Right lobe of liver (tissue), 6 donors: ENCODE measurements at regions not wholly inside any gene's neighbourhood (a gene's known extent, or its start where the extent isn't known, plus 50 kb on each side); places are given as distances from the start of the nearest gene placed in this dataset.

ENCODE experiments used
- ATAC-seq, 4 donors: fragments of 200-7000 bp; cut with Tn5 transposase; one replicate each; pipeline ENCODE4 v1.9.1; 2020; ENCODE audit warnings: mild to moderate bottlenecking in 4 of 4, moderate library complexity in 4 of 4
- DNase-seq, 3 donors: peaks; one replicate each; pipeline ENCODE4 v3.0.0-alpha.2; 2020
- H3K27ac ChIP-seq, 3 donors: fragments of 200-600 bp; one replicate each; pipeline ENCODE4 v1.8.0; 2022
- H3K27me3 ChIP-seq, 2 donors: fragments of 200-600 bp; one replicate each; pipeline ENCODE4 v1.8.0; 2022
- H3K36me3 ChIP-seq, 4 donors: fragments of 200-600 bp; sonication (generic) in 1 of 4; one replicate each; pipeline versions ENCODE4 v1.5.1 to v1.8.0; 2017 to 2022; ENCODE audit warnings: control low read depth in 1 of 4
- H3K4me1 ChIP-seq, 4 donors: fragments of 200-600 bp; sonication (generic) in 1 of 4; one replicate each; pipeline versions ENCODE4 v1.5.1 to v1.8.0; 2017 to 2022; ENCODE audit warnings: control low read depth in 1 of 4
- H3K4me3 ChIP-seq, 3 donors: fragments of 200-600 bp; one replicate each; pipeline ENCODE4 v1.8.0; 2022
- H3K9me3 ChIP-seq, 4 donors: fragments of 200-600 bp; sonication (generic) in 1 of 4; one replicate each; pipeline versions ENCODE4 v1.5.1 to v1.8.0; 2017 to 2022; ENCODE audit warnings: control low read depth in 1 of 4
- POLR2A ChIP-seq: fragments of 450-650 bp; IDR thresholded peaks from one replicate; pipeline ENCODE4 v1.6.1; 2017; ENCODE audit warnings: antibody characterized with exemption, mild to moderate bottlenecking
- WGBS: methylation state at CpG from one replicate; pipeline ENCODE4 v1.1.6; 2018; ENCODE audit warnings: low coverage, low lambda C conversion rate; ENCODE audit not compliant: insufficient coverage; ENCODE audit errors: missing lambda C conversion rate; 5-methylcytosine and 5-hydroxymethylcytosine counted together
- intact Hi-C, 2 donors: fragments of 100-400 bp; cut with DNase I; formaldehyde crosslinking; loops; one replicate each; pipeline versions ENCODE4 v1.11.2 to v1.14.1; 2022
- TF ChIP-seq, protein P1 (sequence below), 4 donors: fragments of 200-600 bp in 3 of 4; fragments of 450-650 bp in 1 of 4; IDR thresholded peaks; one replicate each; pipeline versions ENCODE4 v1.5.1 to v1.8.0; 2016 to 2022; ENCODE audit warnings: antibody characterized with exemption in 4 of 4, mild to moderate bottlenecking in 2 of 4
- donor health status: DM: no; HTN: yes; CAD: no.
- donor health status: DM: no; HTN: no; CAD: no.
- donor health status: DM: no; HTN: no; CAD: no.
- donor health status: DM: no; HTN: yes; CAD: no.
- donor health status: DM: no; HTN: yes; CAD: no.

DNA sequence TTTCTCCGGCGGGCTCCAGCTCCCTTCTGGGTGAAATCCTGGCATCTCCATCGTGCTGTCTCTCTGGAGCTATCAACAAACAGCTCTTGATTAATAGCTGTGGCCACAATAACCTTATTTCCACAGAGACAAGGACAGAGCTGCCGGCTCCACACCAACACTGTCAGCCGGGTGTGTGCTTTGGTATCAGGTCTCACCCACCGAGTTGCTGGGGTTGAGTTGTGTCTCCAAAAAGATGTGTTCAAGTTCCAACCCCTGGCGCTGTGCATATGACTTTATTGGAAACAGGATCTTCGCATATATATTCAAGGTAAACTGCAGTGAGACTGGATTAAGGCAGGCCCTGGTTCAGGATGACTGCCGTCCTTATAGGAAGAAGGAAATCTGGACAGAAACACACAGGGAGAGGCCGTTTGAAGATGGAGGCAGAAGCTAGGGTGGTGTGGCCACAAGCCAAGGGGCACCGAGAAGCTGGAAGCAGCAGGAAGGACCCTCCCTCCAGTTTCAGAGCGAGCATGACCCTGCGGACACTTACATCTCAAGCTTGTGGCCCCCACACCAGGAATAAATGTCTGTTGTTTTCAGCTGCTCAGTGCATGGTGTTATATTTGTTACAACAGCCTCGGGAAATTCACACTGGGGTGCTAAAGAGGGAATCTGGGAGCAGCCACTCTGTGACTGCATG is 88.4 kb upstream of the TMPRSS2 start:
- no peak for DNase-seq
- H3K9me3 ChIP-seq: no peaks in the 10 kb centered on the region
- WGBS: 79% methylated on average over 5 of the region's 14 CpGs

DNA sequence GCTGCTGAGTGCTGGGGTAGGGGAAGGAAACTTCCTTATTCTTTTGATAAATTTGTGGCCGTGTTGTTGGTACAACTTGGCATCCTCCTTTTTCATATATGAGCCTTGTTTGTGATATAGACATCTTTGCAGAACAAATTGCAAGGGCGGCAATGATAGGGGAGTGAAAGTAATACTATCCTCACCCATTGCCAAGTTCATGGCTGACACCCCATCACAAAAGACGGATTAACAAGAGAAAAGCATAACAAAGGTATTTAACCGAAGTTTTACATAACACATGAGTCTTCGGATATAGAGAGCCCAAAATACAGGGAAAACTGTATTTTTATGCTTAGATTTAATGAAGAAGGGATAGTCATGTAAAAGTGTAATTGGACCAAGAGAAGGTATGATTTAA is 86.3 kb upstream of the TMPRSS2 start:
- Histone ChIP-seq H3K27me3 (no peaks in the 10 kb centered on the region), H3K9me3 (no peaks in the 10 kb centered on the region), H3K27ac (no peak overlapping the region), H3K4me3 (no peak overlapping the region), H3K4me1 (peaks cover 0 to 7% (median 0%) of the 10 kb centered on the region in 4 donors), H3K36me3 (no peaks in the 10 kb centered on the region)
- no peak for DNase-seq
- intact Hi-C loops: no loop called here
- WGBS: 59% methylated on average over 5 of the region's 5 CpGs
- no peak for ATAC-seq
- no peak for TF ChIP-seq POLR2A
- TF ChIP-seq, protein P1, sequence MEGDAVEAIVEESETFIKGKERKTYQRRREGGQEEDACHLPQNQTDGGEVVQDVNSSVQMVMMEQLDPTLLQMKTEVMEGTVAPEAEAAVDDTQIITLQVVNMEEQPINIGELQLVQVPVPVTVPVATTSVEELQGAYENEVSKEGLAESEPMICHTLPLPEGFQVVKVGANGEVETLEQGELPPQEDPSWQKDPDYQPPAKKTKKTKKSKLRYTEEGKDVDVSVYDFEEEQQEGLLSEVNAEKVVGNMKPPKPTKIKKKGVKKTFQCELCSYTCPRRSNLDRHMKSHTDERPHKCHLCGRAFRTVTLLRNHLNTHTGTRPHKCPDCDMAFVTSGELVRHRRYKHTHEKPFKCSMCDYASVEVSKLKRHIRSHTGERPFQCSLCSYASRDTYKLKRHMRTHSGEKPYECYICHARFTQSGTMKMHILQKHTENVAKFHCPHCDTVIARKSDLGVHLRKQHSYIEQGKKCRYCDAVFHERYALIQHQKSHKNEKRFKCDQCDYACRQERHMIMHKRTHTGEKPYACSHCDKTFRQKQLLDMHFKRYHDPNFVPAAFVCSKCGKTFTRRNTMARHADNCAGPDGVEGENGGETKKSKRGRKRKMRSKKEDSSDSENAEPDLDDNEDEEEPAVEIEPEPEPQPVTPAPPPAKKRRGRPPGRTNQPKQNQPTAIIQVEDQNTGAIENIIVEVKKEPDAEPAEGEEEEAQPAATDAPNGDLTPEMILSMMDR (IDR thresholded peaks at IDR 0.05): no peak

More for the DNA sequence above, 88.4 kb upstream of the TMPRSS2 start:
- Histone ChIP-seq H3K4me1 (peaks cover 0 to 8% (median 0%) of the 10 kb centered on the region in 4 donors), H3K27ac (no peak overlapping the region), H3K36me3 (no peaks in the 10 kb centered on the region), H3K27me3 (no peaks in the 10 kb centered on the region), H3K4me3 (no peak overlapping the region)
- intact Hi-C loops: no loop called here
- no peak for ATAC-seq
- TF ChIP-seq, protein P1 (IDR thresholded peaks at IDR 0.05): no peak
- no peak for TF ChIP-seq POLR2A

DNA sequence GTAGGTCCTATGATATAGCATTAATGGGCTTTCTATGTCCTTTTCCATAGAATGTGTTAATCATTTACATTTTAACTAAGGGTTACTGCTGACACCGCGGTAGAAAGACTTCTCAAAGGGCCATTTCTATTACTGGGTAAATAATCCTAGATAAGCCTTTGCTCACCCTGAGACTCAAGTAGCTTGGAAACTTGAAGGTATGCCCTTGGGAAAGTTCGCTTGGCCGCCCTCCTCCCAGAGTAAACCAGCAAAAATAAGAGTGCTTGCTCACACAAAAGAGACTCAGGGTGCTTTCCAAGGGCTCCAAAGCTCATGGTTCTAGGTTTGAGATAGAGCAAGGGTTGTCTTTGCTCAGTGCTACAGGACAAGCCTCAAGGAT is 85.8 kb upstream of the TMPRSS2 start:
- DNase-seq: no peak
- Histone ChIP-seq H3K27ac (no peak overlapping the region), H3K4me1 (peaks cover 0 to 2% (median 0%) of the 10 kb centered on the region in 4 donors), H3K9me3 (no peaks in the 10 kb centered on the region), H3K36me3 (no peaks in the 10 kb centered on the region), H3K27me3 (no peaks in the 10 kb centered on the region), H3K4me3 (no peak overlapping the region)
- TF ChIP-seq, protein P1 (IDR thresholded peaks at IDR 0.05): no peak
- no peak for TF ChIP-seq POLR2A
- WGBS: 74% methylated on average over 4 of the region's 4 CpGs
- ATAC-seq: no peak
- intact Hi-C loops: no loop called here

DNA sequence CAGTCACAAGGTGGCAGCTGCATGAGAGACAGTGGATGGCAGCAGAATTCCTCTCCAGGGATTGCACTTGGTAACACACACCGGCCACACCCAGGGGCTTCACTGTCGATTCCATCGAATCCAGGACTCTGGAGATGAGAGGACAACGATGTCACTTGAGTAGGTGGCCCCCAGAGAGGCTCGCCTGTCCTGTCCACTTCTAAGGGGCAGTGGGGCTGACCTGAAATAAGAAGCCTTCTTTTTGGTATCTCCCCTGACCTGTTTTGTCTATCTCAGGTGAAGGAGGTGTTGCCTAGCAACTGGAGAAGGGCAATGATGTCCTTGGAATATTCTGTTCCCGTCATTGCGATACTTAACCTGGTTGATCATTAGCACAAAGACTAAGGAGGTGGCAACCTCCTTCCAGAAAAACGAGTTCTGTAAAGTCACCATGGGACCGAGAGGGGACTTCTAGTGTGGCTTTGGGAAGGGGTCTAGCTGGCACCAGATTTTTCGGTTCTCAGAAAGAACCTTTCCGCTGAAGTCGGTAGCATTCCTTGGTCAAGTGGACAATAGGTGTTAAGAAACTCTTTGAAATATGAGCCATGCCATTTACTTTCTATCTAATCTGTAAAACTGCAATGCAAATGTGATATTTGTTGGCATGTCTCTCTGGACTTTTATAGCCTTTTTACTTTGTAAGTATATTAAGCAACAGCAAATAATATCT is 85.2 kb upstream of the TMPRSS2 start:
- H3K4me1 ChIP-seq: no peaks in the 10 kb centered on the region
- no peak overlapping the region for H3K4me3 ChIP-seq
- no peaks in the 10 kb centered on the region for H3K9me3 ChIP-seq
- H3K36me3 ChIP-seq: no peaks in the 10 kb centered on the region
- no peak overlapping the region for H3K27ac ChIP-seq
- no peaks in the 10 kb centered on the region for H3K27me3 ChIP-seq
- intact Hi-C loops: no loop called here
- no peak for ATAC-seq
- WGBS: 61% methylated on average over 9 of the region's 12 CpGs
- DNase-seq: no peak
- TF ChIP-seq, protein P1 (IDR thresholded peaks at IDR 0.05): no peak
- TF ChIP-seq POLR2A: no peak
